Fibroblast of peridontal ligament (primary cell): ENCODE measurements at regions not wholly inside any gene's neighbourhood (a gene's known extent, or its start where the extent isn't known, plus 50 kb on each side); places are given as distances from the start of the nearest gene placed in this dataset.

Experiments
- DNase-seq: peaks from one replicate; pipeline ENCODE4 v3.0.0-alpha.2; 2010; ENCODE audit errors: extremely low read depth

DNA sequence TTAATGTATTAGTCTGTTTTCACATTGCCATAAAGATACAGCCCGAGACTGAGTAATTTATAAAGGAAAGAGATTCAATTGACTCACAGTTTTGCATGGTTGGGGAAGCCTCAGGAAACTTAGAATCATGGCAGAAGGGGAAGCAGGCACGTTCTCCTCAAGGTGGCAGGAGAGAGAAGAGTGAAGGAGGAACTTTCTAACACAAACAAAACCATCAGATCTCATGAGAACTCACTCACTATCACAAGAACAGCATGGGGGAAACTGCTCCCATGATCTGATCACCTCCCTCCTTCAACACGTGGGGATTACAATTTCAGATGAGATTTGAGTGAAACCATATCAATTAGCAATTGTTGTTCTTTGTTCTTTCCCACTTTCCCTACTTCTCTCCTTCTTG, 689.0 kb upstream of the SLITRK1 start:
- DNase-seq: no peak

DNA sequence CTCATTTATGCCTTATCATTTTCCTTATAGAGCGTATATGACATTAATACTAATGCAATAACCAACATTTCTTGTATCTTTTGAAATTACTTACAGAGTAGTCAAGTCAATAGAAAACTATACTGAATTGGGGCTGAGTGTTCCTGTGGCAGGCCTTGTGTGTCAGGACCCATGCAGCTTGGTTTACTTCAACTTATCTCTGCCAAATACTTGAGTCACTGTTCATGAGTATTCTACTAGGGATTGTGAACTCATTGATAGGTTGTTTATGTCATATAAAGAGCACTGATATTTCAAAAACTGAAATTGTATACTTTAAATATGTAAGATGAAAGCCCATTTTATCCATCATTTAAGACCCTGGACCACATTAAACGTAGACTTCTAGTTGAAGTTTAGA, 688.6 kb upstream of the SLITRK1 start:
- DNase-seq: peak; percentile 63

DNA sequence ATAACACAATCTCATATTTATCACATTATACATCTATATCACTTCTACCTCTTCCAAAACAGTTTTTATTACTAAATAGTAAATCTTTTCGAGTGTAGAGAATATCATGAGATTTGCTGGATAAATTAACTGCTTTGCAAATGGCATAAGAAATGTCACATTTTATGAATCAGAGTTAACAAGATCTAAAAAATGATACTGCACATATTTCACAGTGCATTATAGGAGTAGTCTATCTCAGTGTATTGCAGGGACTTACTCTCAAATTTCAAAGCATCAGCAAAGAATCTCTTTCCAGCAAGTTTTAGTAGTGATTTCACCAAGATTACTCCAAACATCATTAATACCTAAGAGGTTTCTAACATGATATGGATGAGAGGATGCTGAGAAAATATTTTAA, 687.1 kb upstream of the SLITRK1 start:
- DNase-seq: no peak

DNA sequence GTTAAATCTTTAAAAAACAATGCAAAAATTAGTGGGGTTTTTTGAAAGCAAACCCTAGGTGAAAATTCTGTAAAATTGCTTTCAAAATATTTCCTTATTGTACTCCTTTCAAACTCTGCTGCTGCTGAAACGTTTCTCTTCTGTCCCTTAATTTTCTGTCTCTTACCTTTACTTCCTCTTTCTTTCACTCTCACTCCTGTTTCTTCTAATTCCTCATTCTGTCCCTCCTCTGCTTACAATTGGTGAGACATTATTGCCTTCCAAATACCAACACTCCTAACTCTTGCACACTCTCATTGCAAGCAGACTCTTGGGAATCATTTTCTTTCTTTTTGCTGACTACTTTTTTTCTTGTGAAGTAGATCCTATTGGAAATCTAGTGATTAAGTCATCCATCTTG, 685.6 kb upstream of the SLITRK1 start:
- DNase-seq: no peak

DNA sequence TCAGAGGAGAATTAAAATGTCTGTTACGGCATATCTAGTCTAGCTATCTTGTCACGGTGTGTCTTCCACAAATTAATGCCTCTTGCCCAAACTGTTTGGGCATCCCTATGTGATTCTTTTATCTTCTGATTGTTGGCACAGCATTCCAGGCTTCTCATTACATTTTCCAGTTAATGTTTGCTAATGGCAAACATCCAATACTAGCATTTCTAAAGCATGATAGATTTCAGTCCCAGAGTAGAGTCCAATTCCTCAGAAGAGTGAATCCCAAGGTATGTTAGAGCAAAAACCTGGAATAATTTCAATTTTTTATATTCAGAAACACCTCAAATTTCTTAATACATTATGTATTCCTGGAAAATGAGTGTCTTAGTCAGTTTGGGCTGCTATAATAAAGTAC, 684.5 kb upstream of the SLITRK1 start:
- DNase-seq: no peak

DNA sequence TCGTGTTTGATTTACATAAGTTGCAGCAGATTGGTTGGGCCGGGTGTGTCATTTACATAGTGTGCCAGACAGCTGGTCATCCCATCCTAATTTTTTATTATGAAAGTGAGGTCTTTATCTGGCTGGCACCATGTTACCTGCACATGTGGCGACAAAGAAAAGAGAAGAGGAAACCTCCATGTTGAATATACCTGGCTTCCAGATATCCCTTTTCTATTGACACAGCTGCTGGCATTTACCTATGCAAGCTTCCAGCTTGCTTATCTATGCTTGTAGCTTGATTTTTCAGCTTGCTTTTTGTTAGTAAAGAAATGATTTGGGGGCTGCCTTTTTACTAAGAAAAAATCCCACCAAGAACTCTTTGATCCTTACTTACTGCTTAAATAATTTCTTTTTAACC, 681.3 kb upstream of the SLITRK1 start:
- DNase-seq: no peak

DNA sequence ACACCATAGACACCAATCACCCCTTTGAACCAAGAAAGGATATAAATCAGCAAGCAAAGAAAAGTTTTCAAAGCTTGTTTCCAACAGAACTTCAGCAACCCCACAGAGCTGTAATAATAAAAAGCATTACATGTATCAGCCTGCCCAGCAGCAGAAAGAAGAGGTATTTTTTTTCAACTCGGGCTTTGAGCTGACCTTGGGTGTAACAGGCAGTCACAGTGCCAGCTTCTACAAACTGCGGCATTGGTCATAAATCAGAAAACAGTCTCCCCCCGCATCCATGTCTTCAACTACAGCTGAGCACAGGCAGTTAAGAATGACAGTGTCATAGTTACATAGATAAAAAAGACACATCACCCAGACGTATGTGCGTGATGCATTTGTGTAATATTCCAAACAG, 671.0 kb upstream of the SLITRK1 start:
- DNase-seq: no peak

DNA sequence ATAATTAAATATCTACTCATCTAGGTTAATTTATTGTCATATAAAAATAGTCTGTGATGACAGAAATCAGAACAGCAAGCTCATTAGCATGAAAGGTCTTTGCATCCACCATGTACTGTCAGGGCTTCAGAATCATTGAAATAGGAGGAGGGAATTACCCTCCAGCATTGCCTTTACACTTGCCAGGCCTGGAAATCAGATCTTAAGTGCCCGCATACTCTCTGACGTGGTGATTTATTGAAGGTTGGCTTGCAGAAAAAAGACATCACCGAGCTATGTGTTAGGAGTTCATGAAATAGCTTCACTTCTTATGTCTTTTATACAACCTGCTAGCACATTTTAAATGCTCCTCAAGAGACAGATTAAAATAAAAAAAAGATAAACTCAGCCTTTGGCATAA, 661.7 kb upstream of the SLITRK1 start:
- DNase-seq: no peak

DNA sequence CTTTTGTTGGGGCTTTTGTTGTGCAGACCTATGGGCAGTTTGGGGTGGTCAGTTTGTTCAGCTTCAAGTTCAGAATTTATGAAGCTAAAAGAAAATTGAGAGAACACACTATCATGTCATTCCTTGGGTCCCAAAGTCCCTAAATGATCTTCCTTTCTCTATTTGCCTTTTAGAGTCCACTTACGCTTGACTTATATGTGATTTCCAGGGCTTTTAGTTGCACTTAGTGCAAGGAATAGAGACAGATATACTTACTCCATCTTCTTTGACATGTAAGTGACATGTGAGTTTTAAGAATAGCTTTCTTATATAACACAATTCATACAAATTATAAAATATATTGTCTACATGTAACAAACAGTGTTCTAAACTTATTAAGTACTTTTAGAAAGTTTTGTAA, 660.1 kb upstream of the SLITRK1 start:
- no peak for DNase-seq

DNA sequence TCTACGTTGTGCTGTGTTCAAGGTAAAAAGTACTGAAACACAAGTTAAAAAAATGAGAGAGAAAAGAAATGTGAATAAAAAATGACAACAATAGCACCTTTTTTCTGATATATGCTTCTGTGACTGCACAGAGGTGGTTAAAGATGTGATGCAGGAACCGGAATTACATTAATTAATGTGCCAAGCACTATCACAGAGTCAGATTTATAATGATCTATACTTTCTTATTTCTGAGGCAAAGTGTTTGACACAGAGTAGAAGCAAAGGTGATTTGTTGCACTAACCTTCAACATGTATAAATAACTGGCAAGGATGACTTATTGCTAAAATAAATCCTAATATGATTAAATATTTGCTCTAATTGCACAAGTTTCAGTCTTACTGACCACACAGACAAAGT, 654.6 kb upstream of the SLITRK1 start:
- DNase-seq: no peak

DNA sequence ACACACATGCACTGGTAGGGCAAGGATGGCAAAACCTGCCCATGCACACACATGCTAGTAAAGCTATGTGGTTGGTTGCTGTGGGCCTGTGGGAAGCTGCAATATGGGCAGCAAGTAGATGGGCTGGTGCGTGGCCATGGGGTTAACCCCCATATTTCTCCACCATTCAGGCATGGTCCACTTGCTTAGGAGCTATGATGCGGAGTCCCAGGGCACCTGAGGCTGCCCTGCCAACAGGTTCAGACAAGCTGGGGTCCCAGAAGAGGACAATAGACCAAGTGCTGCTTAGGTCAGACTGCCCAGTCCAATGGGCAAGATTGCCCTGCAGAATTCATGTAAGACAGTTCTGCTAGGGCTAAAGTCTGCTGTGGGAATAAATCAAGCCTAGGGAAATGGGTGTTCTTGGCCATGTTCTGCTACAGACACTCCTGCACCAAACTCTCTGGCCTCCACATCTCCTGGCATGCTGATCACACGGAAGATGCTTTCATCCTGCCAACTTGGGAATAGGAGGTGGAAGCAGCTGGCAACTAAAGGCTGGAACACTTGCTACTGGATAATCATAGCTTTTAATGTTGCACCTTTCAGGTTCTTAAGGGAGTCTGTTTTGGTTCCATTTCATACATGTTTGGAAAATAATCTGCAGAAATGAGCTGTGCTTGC, 646.3 kb upstream of the SLITRK1 start:
- DNase-seq: no peak

DNA sequence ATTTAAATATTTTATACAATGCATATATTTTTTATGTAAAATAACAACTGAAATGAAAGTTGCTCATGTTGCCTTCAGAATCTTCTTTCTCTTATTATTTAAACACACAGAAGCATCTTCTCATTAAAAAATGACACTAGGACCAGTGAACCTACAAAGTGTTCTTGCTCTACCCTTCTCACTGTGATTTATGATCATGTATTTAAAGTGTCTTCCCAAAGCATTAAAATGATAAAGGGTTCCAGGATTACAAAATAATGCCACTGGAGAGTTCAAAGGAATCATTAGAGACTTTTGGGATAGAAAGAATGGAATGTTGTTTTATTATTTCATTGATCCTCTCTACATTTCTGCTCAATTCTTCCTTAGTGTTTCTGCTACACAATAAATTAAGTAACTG, 643.6 kb upstream of the SLITRK1 start:
- no peak for DNase-seq

DNA sequence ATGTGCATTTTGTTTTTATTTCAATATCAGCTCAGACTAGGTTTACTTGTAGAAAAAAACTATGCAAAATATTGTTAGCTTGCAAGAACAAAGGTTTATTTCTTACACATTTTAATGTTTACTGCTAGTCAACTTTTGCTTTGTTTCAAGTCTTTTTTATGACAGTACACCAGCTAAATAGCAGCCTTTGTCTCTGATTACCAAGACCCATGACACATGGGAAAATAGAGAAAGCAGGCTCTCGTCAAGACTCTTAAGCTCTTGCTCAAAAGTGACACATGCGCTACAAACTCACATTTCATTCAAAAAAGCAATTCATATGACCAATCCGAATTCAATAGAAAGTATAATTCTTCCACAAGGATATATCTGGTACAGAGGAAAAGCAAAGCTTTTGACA, 642.3 kb upstream of the SLITRK1 start:
- no peak for DNase-seq

DNA sequence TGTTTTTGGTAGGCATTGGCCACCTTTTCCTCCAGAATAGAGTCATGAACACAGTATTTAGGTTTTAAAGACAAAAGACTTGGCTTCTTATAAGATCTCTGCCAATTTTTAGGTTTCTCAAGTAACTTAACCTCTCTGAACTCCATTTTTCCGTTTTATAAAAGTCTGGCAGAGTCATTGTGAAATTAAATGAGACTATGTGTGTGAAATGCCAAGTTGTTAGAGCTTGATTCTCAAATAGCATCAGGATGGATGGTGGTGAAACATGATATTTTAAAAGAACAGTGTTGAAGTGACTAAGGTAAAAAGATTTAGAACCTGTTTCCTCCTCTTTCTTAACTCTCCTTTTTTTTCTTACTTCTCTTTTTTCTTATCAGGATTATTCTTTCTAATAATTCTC, 617.7 kb upstream of the SLITRK1 start:
- DNase-seq: peak; percentile 78

DNA sequence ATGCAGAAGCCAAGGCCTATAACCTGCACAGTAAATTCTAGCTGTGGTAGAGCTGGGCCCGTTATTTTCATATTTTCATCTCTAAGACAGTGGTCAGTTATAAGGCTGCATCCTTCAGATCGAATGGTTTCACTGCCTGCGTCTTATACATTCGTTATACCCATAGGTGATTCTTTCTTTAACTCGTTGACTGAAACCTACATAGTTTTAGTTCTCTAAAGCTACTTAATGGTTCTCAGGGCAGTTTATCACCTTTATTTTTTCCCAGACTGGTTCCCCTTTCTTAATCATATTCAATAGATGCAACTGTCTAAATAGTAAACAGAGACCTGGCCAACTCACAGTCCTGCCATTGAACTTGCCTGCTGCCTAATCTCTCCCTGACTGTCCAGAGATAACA, 615.3 kb upstream of the SLITRK1 start:
- DNase-seq: no peak

DNA sequence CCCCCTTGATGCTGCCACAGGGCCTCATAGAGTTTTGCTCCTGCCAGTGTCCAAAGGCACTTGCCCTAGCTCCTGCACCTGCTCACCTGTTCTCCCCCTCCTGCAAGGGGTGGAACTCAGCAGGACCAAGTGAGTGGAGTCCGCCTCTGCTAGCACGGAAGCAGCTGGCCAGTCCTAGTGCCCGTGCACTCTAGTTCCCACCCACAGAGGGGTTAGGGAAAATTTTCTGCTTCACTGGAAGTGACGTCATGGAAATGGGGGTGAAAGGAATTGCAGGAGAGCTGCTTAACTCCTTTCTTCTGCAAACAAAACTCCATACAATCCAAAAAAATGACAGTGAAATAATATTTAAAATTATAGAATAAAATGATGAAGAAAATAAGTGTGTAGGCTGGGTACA, 609.7 kb upstream of the SLITRK1 start:
- no peak for DNase-seq

DNA sequence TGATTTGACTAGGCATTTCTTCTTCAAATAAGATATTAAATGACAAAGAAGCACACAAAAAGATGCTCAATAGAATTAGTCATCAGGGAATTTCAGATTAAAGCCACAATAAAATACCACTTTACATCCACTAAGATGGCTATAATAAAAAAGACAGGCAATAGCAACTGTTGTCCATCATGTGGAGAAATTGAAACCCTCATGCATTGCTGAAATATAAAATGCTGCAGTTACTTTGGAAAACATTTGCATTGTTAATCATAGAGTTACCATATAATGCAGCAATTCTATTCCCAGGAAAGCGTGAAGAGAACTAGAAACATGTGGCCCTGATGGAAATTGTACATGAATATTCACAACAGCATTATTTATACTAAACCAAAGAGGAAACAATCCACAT, 605.5 kb upstream of the SLITRK1 start:
- DNase-seq: no peak

DNA sequence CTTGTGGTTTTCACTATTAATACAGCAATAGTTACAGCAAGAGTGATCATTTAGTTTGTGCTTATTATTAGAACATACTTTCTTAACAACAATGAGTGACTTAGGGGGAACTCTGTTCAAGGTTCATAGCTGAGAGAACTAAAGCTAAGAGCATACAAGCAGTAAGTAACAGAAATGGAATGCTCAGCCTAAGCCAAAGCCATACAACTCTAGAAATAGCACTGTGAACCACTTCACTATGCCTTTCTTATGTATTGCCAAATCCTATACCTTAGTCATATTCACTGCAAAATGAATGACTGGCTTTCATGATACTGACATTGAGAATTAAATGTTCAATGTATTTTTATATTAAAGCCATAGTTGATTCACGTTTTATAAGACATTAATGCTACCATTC, 599.7 kb upstream of the SLITRK1 start:
- peak; percentile 93 for DNase-seq

DNA sequence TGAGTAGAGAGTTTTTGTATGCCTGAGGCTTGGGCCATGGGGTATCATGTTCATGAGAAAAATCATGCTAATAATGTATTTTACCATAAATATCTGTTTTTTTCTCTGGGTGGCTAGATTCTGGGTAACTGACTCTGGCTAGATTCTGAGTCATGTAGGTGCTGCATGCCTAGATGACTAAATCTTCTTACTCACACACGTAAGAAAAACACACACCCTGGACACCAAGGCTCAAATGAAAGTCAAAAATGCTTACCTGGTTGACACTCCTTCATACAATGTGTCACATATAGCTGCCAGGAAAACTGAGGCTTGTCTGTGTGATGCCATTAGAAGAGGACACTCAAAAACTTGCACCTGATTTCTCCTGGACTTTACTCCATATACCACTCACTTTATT, 597.4 kb upstream of the SLITRK1 start:
- no peak for DNase-seq

DNA sequence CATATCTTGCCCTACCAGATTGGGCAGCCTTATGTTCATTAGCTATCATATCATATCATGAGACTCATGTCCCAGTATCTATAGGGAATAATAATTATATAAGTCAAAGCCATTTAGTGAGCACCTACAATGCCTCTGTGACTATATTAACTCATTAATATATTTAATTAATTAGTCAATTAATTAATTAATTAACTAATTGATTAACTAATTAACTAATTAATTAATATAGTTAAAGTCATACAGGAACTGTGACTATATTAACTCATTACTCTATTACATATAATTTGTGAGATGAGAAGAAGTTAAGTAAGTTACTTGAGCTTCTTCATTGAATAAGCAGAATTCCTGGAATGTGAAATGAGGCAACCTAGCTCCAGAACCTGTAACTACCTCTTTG, 588.3 kb upstream of the SLITRK1 start:
- no peak for DNase-seq

DNA sequence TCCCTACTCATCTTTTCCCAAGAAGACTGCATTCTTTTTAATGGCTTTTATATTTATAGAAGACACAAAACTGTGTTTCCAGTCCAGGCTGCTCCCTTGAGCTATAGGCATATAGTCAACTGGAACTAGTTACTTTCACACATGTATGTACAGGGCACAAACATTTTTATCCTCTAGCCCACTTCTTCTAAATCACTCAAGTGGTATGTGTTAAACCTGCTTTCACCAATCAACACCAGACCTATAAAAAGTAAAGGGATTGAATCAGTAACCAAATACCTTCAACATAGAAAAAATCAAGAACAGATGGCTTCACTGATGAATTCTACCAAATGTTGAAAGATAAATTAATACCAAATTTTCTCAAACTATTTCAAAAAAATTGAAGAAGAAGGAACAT, 584.2 kb upstream of the SLITRK1 start:
- no peak for DNase-seq

DNA sequence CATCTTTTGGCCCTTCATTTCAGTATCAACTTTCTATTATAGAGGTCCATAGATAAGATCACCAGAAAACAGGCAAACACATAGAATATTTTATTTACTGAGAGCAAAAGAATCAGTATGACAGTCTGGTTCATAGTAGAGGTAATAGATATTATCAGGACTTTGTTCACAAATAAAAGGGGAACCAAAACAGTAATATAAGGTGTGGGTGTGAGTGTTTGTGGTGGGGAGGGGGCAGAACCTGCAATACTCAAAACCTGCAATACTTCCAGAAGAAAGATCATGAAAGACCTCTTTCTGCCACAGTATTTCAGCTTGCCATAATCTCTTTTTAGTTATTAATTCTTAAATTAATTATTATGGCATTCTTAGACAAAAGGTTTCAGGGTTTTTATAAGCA, 578.7 kb upstream of the SLITRK1 start:
- DNase-seq: no peak

DNA sequence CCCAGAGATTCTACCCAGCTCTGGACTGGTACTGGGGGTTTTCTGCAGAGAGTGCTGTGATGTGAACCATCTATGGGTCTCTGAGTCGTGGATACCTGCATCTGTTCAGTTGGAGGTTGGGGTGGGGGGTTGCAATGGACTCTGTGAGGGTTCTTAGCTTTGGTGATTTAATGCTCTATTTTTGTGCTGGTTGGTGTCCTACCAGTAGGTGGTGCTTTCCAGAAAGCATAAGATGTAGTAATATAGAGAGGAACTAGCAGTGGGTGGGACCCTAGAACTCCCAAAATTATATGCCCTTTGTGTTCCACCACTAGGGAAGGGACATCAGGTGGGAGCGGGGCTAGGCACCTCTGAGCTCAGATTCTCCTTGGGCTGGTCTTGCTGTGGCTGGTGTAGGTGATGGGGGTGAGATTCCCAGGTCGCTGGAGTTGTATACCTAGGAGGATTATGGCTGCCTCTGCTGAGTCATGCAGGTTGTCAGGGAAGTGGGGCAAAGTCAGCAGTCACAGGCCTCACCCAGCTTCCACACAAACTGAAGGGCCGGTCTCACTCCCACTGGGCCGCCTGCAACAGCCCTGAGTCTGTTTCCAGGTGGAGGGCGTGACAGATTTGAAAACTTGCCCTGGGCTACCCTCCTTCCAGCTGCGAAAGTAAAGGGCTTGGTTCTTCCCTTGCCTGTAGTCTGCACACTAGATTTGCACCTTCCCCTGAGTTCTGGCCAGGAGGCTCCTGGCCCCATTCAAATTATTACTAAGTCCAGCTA, 573.0 kb upstream of the SLITRK1 start:
- no peak for DNase-seq

DNA sequence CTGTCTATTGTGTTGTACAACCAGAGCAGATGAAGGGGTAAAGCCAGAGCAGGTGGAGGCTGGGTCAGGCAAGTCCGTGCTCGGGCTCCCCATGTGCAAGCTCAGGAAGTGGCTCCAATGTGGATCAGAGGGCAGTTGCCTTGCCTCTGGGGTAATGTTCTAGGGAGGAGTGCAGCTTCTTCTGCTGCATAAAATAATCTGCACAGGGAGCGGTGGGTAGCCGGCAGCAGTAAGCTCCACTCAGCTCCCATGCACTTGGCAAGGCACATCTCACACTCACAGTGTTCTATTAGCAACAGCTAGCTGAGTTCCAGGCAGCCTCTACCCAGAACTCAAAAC, 565.3 kb upstream of the SLITRK1 start:
- no peak for DNase-seq
